ENCODE measurements at regions not wholly inside any gene's neighbourhood (a gene's known extent, or its start where the extent isn't known, plus 50 kb on each side); places are given as distances from the start of the nearest gene placed in this dataset.

DNA sequence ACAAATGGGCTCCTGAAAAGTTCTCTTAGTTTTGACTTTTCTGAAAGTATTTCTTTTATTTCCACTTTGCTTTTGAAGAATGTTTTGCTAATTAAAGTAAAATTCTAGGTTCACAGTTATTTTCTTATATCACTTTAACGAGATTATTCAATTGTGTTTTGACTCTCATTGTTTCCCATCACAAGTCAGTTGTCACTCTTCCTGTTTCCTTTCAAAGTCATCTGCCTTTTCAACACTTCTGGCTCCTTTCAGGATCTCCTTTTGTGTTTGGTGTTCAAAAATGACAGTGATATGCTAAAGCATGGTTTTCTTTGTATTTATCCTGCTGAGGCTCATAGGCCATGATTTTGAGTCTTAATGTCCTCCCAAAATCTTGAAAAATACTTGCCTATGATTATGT, 235.4 kb upstream of the TAS2R1 start:
- Histone ChIP-seq H3F3A (ENCODE audit: insufficient read depth, low read length) (no peaks in the 10 kb centered on the region), H3K9ac (ENCODE audit: low read length) (no peak overlapping the region), H3K4me3 (ENCODE audit: low read depth, low read length, poor library complexity, severe bottlenecking) (no peak overlapping the region), H3K9me2 (ENCODE audit: low read depth, low read length) (no peaks in the 10 kb centered on the region), H3K4me2 (ENCODE audit: low read length) (no peak overlapping the region), H2AFZ (ENCODE audit: low read length) (no peak overlapping the region), H3K27me3 (ENCODE audit: insufficient read depth, low read length) (no peaks in the 10 kb centered on the region), H3K4me1 (ENCODE audit: insufficient read depth, low read length, severe bottlenecking) (no peaks in the 10 kb centered on the region), H4K20me1 (ENCODE audit: insufficient read depth, low read length) (no peaks in the 10 kb centered on the region), H3K27ac (ENCODE audit: low read depth, low read length, poor library complexity, severe bottlenecking) (no peak overlapping the region), H3K36me3 (ENCODE audit: insufficient read depth, low read length) (no peaks in the 10 kb centered on the region), H3K79me2 (ENCODE audit: insufficient read depth, low read length) (no peaks in the 10 kb centered on the region), H3K9me3 (ENCODE audit: low read length) (peaks cover 20% of the 10 kb centered on the region; the same call in 1 of the 2 replicates)
- no peak for TF ChIP-seq EZH2 (IDR thresholded peaks at IDR 0.05; ENCODE audit: borderline replicate concordance, low read length)
- TF ChIP-seq CTCF (IDR thresholded peaks at IDR 0.05; ENCODE audit: low read length): no peak

DNA sequence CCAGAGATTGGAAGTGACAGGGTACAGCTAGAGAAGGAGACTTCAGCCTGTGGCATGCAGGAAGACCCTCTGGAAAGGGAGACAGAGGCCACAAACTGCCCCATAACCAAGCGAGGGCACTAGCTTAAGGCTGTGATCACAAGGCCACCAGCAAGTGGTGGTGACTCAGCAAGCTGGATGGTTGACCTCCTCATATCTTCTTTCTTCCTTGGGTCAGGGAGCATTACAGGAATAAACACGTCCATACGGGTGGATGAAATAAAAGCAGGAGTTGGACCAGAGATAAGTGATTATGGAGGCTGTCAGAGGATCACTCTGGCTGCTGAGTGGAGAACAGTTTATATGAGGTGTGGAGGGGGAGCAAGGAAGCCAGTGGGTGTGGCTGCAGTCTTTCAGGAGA, 234.6 kb upstream of the TAS2R1 start:
- Histone ChIP-seq H3K27me3 (ENCODE audit: insufficient read depth, low read length) (no peaks in the 10 kb centered on the region), H3K36me3 (ENCODE audit: insufficient read depth, low read length) (no peaks in the 10 kb centered on the region), H3K9me2 (ENCODE audit: low read depth, low read length) (no peaks in the 10 kb centered on the region), H4K20me1 (ENCODE audit: insufficient read depth, low read length) (no peaks in the 10 kb centered on the region), H3K4me1 (ENCODE audit: insufficient read depth, low read length, severe bottlenecking) (no peaks in the 10 kb centered on the region), H3K27ac (ENCODE audit: low read depth, low read length, poor library complexity, severe bottlenecking) (no peak overlapping the region), H3K9ac (ENCODE audit: low read length) (no peak overlapping the region), H3K4me3 (ENCODE audit: low read depth, low read length, poor library complexity, severe bottlenecking) (no peak overlapping the region), H3K4me2 (ENCODE audit: low read length) (no peak overlapping the region), H3K79me2 (ENCODE audit: insufficient read depth, low read length) (no peaks in the 10 kb centered on the region), H3F3A (ENCODE audit: insufficient read depth, low read length) (no peaks in the 10 kb centered on the region), H3K9me3 (ENCODE audit: low read length) (peaks cover 20% of the 10 kb centered on the region; the same call in 1 of the 2 replicates), H2AFZ (ENCODE audit: low read length) (no peak overlapping the region)
- TF ChIP-seq EZH2 (IDR thresholded peaks at IDR 0.05; ENCODE audit: borderline replicate concordance, low read length) (no peak), CTCF (IDR thresholded peaks at IDR 0.05; ENCODE audit: low read length) (no peak)

- Histone ChIP-seq H2AFZ (ENCODE audit: low read length) (no peak overlapping the region), H3K4me1 (ENCODE audit: insufficient read depth, low read length, severe bottlenecking) (no peaks in the 10 kb centered on the region), H3K9ac (ENCODE audit: low read length) (no peak overlapping the region), H3F3A (ENCODE audit: insufficient read depth, low read length) (no peaks in the 10 kb centered on the region), H3K9me3 (ENCODE audit: low read length) (peaks cover 20% of the 10 kb centered on the region; the same call in 1 of the 2 replicates), H3K36me3 (ENCODE audit: insufficient read depth, low read length) (no peaks in the 10 kb centered on the region), H3K79me2 (ENCODE audit: insufficient read depth, low read length) (no peaks in the 10 kb centered on the region), H3K27me3 (ENCODE audit: insufficient read depth, low read length) (no peaks in the 10 kb centered on the region), H4K20me1 (ENCODE audit: insufficient read depth, low read length) (no peaks in the 10 kb centered on the region), H3K27ac (ENCODE audit: low read depth, low read length, poor library complexity, severe bottlenecking) (no peak overlapping the region), H3K9me2 (ENCODE audit: low read depth, low read length) (no peaks in the 10 kb centered on the region), H3K4me3 (ENCODE audit: low read depth, low read length, poor library complexity, severe bottlenecking) (no peak overlapping the region), H3K4me2 (ENCODE audit: low read length) (no peak overlapping the region)
- TF ChIP-seq EZH2 (IDR thresholded peaks at IDR 0.05; ENCODE audit: borderline replicate concordance, low read length): no peak
- TF ChIP-seq CTCF (IDR thresholded peaks at IDR 0.05; ENCODE audit: low read length): no peak
Measured at GRCh38 chr5:9863486-9863885, 233.3 kb upstream of the TAS2R1 start.
